GM21825 (cell line): ENCODE measurements at regions not wholly inside any gene's neighbourhood (a gene's known extent, or its start where the extent isn't known, plus 50 kb on each side); places are given as distances from the start of the nearest gene placed in this dataset.

ENCODE experiments used
- ATAC-seq: cut with Tn5 transposase; IDR thresholded peaks from one replicate; pipeline ENCODE4 v1.9.1; 2021; ENCODE audit warnings: mild to moderate bottlenecking, moderate library complexity; ENCODE audit not compliant: unreplicated experiment

DNA sequence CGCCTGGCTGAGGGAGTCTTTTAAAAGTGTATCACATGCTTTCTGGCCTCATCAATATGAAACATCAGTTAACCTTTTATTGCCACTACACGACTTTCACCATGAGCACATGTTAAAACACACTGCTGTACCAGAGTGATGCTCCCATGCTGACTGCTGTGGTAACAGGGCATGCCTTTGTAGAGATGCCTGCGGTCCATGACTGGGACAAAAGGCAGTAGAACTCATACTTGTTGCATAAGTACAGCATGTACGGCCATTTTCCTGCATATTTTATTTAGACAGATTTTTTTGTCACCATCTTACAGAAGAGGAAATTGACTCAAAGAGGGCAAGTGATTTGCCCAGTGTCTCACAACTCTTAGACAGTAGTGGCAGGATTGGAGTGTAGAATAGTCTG is 105.7 kb upstream of the ADAMTSL1 start:
- ATAC-seq = no peak

DNA sequence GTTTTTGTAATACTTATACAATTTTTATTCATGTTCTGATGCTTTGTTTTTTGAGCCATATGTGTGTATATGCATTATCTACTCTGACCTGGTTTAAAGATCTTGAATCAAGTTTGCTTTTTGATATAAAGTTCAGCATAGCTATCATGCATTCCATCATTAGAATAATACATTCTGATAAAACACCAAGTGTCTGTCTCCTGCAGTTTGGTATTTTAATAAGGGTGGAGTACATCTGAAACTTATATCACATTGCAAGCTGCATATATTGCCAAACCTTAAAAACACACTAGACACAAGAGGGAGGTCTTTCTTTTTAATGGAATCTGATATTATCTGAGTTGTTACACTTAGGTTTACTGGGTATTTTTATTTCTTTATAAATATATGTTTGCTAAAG is 102.8 kb upstream of the ADAMTSL1 start:
- ATAC-seq = no peak

DNA sequence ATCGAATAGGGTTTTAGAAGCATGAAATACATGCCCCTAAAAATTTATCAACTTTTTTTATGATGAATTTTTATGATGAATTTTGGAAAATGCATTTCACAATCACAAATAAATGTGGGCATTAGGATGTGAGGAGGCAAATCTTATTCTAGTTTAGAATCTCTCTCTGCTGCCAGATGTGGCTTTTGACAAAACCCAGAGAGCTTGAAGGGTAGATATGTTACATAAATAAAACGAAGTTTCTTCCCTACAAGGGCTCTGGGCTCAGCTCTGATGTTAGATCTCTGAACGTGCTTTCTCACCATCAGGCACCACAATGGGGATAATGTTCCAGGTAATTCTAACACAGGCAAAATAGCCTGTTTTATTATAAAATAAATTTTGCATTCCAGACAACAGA is 102.3 kb upstream of the ADAMTSL1 start:
- no peak for ATAC-seq

DNA sequence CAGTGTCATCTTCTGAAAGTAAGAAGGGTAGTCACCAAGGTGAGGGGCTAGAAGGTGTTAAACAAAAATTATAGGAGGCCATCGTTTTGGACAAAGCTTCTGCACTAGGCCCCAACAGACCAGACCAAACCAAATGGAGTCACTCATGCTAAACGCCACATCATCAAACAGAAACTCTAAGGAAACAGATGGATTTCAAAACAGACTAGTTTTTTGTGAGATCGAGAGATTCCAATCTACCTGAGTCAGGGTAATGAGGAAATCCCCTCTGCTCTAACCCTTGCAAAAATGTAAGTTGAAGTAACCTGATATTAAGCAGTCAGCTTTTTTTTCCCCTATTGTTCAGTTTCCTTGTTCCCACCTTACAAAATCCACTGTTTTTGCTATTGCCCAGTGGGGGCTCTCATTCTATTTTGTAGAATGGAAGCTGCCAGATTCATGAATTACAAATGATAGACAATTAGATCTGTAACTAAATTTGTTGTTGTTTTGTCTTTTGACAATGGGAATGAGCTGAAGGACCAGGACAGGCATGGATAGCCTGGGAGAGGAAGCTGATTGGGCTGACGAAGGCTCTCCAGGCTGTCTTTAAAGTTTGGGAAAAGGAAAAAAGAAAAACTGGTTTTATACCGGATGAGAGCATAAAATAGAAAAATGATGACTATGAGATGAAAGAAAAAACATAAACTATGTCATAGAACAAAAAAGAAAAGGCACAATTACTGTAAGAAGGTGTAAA is 94.7 kb upstream of the ADAMTSL1 start:
- no peak for ATAC-seq

DNA sequence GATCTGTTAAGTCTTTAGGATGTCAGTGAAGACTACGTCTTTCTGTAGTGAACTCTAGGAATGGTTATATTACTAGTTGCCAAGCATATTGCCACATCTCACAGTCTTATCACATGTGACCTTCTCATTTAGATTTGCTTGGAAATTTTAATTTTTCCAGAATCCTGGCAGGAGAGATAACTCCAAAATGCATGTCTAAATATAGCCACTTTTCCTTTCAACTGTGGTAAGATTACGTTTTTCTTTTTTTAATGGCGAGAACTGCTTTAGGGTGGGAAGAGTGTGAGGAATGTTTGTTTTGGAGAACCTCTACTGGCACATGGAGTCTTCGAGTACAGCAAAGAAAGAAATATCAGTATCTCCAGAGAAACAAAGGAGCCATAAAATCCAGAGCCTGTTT is 91.7 kb upstream of the ADAMTSL1 start:
- no peak for ATAC-seq

DNA sequence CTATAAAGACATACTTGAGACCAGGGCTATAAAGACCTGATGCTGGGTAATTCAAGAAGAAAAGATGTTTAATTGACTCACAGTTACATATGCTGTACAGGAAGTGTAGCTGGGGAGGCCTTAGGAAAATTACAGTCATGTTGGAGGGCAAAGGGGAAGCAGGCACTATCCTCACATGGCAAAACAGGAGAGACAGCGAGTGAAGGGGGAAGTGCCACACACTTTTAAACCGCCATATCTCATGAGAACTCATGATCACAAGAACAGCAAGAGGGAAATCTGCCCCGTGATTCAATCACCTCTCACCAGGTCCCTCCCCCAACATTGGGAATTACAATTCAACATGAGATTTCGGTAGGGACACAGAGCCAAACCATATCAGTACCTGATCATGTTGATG is 89.9 kb upstream of the ADAMTSL1 start:
- ATAC-seq = no peak

GRCh38 chr9:18385696-18386490 is 88.1 kb upstream of the ADAMTSL1 start:
- ATAC-seq = no peak

- ATAC-seq = no peak
Observed at GRCh38 chr9:18390393-18390792, 83.6 kb upstream of the ADAMTSL1 start.

DNA sequence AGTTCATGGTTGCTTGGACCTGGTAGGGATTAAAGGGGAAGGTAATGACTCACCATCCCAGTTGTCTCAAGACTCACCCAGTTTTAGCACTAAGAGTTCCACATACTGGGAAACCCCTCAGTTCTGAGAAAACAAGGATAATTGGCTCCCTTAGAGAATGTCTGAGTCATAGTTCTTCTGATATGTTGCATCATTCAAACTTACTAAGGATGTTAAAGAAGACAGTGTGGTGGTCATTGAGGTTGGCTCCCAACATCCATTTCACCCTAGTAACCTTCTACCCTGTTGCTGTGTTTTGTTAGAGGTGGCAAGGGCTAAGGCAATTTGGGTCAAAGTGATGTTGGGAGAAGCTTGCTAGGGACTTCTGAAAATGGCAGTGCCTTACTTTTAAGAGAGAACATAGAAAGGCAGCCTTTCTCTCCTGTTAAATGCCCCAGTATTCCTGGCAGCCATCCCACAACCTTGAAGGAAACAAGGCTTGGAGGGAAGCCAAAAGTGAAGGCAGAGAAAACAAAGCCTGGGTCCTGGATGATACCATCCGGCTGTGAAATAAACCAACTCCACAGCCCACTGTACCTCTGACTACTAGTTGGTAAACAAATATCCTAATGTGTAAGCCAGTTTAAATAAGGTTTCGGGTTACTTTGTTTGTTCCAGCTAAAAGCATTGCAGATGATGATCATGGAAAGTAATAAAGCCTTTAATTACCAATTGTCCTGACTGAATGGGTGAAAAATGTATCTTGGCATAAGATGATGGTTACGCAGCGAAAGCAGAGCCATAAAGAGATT is 80.4 kb upstream of the ADAMTSL1 start:
- ATAC-seq = no peak

DNA sequence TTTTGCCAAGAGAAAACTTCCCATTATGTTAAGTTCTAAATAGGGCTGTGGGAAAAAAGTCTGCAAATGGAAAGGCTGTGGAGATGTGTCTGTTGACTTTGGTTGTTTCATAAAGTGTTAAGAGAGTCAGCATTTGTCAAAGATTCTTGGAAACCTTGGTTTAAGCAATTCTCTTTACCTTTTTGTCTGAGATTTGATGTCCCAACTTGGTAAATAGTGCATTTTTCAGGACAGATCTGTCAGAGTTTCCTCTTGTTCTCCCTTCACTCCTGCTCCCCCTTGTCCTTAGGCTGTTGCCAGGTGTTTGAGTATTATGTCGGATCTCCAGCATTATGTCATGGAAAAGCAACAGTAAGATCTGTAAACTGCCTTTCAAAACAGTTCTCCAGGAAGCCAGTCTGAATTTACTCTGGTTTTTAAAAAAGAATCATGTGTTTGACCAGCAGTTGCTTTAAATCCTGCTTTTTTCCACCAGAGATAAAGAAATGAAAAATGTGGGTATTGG is 79.1 kb upstream of the ADAMTSL1 start:
- no peak for ATAC-seq

DNA sequence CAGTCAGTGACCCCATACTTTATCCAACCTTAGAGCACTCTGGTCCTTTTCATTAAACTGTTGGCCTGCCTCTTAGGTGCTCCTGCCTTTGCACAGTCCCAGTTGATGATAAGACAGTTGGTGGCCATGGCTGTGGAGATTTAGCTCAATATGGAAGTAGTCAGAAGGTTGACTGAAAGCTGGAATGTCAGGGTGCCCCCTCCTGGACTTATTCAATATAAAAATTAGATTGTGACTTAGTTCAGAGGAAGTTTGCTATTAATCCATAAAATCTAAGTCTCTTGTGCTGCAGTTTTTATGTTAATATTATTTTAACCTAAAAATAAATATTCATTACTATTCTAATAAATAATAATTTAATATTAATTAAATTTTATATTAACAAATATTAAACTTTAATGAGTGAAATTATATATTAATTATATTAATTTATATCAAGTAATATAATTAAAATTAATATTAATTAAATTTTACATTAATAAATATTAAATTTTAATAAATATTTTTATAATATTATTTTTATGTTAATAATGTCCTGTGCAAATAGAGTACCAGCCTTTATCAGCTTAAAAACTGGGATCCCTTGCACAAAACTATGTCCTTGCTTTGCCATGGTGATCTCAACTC is 77.7 kb upstream of the ADAMTSL1 start:
- ATAC-seq = no peak

DNA sequence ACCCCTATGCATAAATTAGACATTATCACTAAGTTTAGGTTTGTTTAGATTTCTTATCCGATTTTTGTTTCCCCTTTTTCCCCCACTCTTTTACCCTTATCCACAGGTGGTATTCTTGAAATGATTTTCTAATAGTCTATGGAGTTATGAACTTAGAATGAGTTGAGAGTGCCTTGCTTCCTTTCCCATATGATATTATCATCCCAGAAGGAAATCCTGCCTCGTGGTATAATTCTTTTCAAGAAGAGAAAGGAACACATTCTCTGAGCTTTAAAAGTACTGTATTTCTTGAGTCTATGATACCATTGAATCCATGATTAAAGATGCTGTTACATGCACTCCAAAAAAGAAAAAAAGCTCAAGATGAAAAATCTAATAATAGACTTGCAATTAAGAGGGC is 76.9 kb upstream of the ADAMTSL1 start:
- ATAC-seq = no peak

- ATAC-seq = no peak
Observed at GRCh38 chr9:18398038-18398437, 75.9 kb upstream of the ADAMTSL1 start.

DNA sequence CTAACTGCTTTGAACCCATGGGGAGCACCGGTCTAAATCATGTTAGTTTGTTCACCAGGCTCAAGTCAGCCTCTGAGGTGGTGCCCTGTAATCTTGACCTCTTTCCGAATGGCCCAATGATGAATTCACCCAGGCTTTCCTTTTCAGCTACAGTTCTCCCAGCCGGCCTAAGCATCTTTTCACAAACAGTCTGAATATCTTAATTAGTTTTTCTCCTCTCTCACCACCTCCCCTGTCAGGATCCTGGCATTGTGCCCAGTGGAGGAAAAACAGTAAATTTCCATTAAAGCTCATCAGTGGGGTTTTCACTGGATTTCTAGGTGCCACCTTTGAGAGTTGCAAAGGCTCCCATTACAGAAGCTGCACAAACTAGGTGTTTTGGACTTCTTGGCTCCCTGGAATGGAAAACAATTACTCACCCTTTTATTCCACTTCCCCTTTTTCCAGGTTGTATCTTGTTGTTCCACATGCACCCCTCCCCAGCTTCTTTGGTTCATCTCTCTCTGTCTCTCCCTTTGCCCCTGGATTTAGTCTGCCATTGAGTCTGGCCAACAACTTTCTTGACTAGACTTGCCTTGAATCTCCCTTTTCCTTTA is 69.4 kb upstream of the ADAMTSL1 start:
- no peak for ATAC-seq

DNA sequence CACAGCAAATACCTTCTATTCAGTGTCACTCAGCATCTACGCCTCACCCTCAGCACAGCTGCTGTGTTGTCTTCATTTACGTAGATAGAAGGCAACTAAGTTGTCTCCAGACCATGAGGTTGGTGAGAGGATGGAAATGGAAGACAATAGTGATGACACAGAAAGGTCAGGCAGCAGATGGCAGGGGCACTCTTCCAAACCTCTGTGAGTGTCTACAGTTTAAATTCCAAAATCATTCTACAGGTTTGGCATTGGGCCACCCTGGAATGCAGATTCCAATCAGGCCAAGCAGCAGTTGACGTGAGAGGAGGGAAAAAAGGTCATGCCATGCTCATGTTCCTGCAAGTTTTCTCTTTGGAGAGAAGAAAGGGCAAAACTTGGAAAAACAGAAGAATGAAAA is 68.7 kb upstream of the ADAMTSL1 start:
- no peak for ATAC-seq

DNA sequence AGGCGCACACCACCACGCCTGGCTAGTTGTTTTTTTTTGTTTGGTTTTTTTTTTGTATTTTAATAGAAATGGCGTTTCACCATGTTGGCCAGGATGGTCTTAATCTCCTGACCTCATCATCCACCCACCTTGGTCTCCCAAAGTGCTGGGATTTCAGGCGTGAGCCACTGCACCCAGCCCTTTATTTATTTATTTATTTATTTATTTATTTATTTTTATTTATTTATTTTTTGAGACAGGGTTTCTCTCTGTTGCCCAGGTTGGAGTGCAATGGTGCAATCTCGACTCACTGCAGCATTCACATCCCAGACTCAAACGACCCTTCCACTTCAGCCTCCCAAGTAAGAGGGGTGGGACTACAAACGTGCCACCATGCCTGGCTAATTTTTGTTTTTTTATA is 63.0 kb upstream of the ADAMTSL1 start:
- no peak for ATAC-seq

DNA sequence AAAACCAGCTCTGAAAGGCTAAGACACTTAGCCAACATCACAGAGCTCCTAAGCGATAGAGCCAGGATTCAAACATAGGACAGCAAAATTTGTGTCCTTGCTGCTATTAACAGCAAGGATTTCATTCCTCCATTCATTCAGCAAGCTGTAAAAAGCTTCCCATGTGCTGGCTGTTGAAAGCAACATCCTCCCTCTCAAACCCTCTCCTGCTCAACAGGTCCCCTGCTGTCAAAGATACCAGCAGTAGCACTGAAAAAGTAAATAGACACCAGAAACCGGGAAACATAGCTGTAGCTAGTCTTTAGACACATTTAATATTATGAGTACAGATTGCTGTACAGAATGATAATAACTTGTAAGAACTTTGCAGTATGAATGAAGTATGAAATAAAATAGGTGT is 52.6 kb upstream of the ADAMTSL1 start:
- ATAC-seq = no peak

DNA sequence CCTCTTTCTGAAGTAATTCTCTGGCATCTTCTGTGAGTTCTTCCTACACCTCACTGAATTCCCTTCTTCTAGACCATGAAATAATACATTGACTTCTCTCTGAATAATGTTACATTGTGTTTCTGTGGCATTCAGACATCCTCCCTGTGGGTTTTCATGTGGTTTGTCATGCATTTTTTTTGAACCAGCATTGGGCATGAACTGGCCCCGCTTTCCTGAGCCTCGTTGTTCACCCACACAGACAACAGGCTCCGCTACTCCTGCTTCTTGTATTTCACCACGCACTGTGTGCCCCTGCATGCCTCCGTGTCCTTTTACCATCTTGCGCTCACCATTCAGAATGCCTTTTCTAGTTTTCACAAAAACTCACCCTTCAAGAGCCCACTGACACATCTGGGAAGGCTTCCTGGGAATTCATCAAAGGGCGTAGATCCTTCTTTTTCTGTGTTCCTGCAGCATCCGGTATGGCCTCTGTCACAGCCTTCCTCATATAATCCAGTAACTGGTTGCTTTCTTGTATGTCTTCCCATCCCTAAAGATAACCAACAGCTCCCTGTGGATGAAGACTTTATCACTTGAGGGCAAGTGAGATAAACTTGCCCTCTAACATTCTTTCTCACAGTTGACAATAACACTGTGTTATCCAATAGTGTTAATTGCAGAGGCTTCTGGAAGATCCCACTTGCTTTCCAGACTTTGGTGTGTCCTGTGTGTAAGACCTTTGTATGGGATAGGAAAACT is 51.5 kb upstream of the ADAMTSL1 start:
- ATAC-seq = no peak

GRCh38 chr9:18423791-18424531 is 50.0 kb upstream of the ADAMTSL1 start:
- no peak for ATAC-seq
